Esophagus (tissue), 2 donors: ENCODE measurements at regions not wholly inside any gene's neighbourhood (a gene's known extent, or its start where the extent isn't known, plus 50 kb on each side); places are given as distances from the start of the nearest gene placed in this dataset.

Source experiments
- H3K27ac ChIP-seq, 2 donors: one replicate each; pipeline ENCODE4 v1.5.1; 2013; ENCODE audit warnings: low read depth in 2 of 2, mild to moderate bottlenecking in 2 of 2, inconsistent platforms in 1 of 2, low read length in 1 of 2, moderate library complexity in 1 of 2
- H3K27me3 ChIP-seq, 2 donors: one replicate each; pipeline ENCODE4 v1.6.1; 2013; ENCODE audit warnings: low read length in 2 of 2, control low read depth in 1 of 2, mild to moderate bottlenecking in 1 of 2; ENCODE audit not compliant: insufficient read depth in 2 of 2, control insufficient read depth in 1 of 2
- H3K36me3 ChIP-seq, 2 donors: one replicate each; pipeline ENCODE4 v1.6.1; 2013; ENCODE audit warnings: low read length in 1 of 2; ENCODE audit not compliant: control insufficient read depth in 2 of 2, insufficient read depth in 2 of 2
- H3K4me1 ChIP-seq, 2 donors: one replicate each; pipeline ENCODE4 v1.6.1; 2013; ENCODE audit warnings: low read length in 1 of 2; ENCODE audit not compliant: control insufficient read depth in 2 of 2, insufficient read depth in 2 of 2
- H3K4me3 ChIP-seq, 2 donors: one replicate each; pipeline ENCODE4 v1.5.1; 2013; ENCODE audit warnings: low read length in 2 of 2, mild to moderate bottlenecking in 2 of 2, low read depth in 1 of 2, moderate library complexity in 1 of 2
- H3K9me3 ChIP-seq, 2 donors: one replicate each; pipeline ENCODE4 v1.6.1; 2013; ENCODE audit warnings: mild to moderate bottlenecking in 2 of 2, low read depth in 1 of 2, low read length in 1 of 2, moderate library complexity in 1 of 2; ENCODE audit not compliant: control insufficient read depth in 2 of 2, insufficient read depth in 1 of 2
- WGBS, 2 donors: extraction: QIAGEN DNeasy Blood & Tissue Kit; methylation state at CpG; one replicate each; pipeline ENCODE4 v1.1.7; 2013; 5-methylcytosine and 5-hydroxymethylcytosine counted together
- donor health status: healthy with polysubstance abuse.
- donor health status: Bipolar disorder and iron deficiency.

GRCh38 chr4:54547299-54548097 lies 110.3 kb upstream of the KIT start:
- no peaks in the 10 kb centered on the region for H3K27me3 ChIP-seq
- peaks cover 0 to 3% of the 10 kb centered on the region in 2 donors for H3K9me3 ChIP-seq
- H3K36me3 ChIP-seq: no peaks in the 10 kb centered on the region
- H3K4me1 ChIP-seq: peaks cover 0 to 10% of the 10 kb centered on the region in 2 donors
- H3K4me3 ChIP-seq: no peak overlapping the region
- H3K27ac ChIP-seq: peak overlapping the region in 1 of 2 donors; percentile 11
- WGBS, 2 donors: 34% methylated on average over 7 of the region's 7 CpGs

- 73 to 79% methylated on average over 3 of the region's 3 CpGs for WGBS, 2 donors
- H3K9me3 ChIP-seq: peaks cover 0 to 3% of the 10 kb centered on the region in 2 donors
- no peak overlapping the region for H3K4me3 ChIP-seq
- no peak overlapping the region for H3K27ac ChIP-seq
- no peaks in the 10 kb centered on the region for H3K36me3 ChIP-seq
- no peaks in the 10 kb centered on the region for H3K27me3 ChIP-seq
- H3K4me1 ChIP-seq: peaks cover 0 to 10% of the 10 kb centered on the region in 2 donors
Measured at GRCh38 chr4:54548098-54548620, 109.6 kb upstream of the KIT start.

GRCh38 chr4:54548831-54549460 lies 108.8 kb upstream of the KIT start:
- peaks cover 0 to 3% of the 10 kb centered on the region in 2 donors for H3K9me3 ChIP-seq
- H3K4me3 ChIP-seq: no peak overlapping the region
- 81 to 91% methylated on average over 9 of the region's 9 CpGs for WGBS, 2 donors
- H3K27me3 ChIP-seq: no peaks in the 10 kb centered on the region
- H3K27ac ChIP-seq: no peak overlapping the region
- no peaks in the 10 kb centered on the region for H3K36me3 ChIP-seq
- peaks cover 0 to 10% of the 10 kb centered on the region in 2 donors for H3K4me1 ChIP-seq

GRCh38 chr4:54550395-54551171 lies 107.2 kb upstream of the KIT start:
- Histone ChIP-seq H3K9me3 (peaks cover 0 to 3% of the 10 kb centered on the region in 2 donors), H3K4me1 (peaks cover 0 to 10% of the 10 kb centered on the region in 2 donors), H3K27me3 (no peaks in the 10 kb centered on the region), H3K36me3 (no peaks in the 10 kb centered on the region), H3K27ac (peak overlapping the region in 1 of 2 donors; percentile 8), H3K4me3 (no peak overlapping the region)
- WGBS, 2 donors: 58 to 60% methylated on average over 8 of the region's 8 CpGs

- H3K9me3 ChIP-seq: peaks cover 0 to 3% of the 10 kb centered on the region in 2 donors
- WGBS, 2 donors: 80 to 85% methylated on average over 5 of the region's 5 CpGs
- no peak overlapping the region for H3K27ac ChIP-seq
- no peaks in the 10 kb centered on the region for H3K27me3 ChIP-seq
- H3K4me3 ChIP-seq: no peak overlapping the region
- no peaks in the 10 kb centered on the region for H3K4me1 ChIP-seq
- no peaks in the 10 kb centered on the region for H3K36me3 ChIP-seq
Measured at GRCh38 chr4:54553001-54553400, 104.8 kb upstream of the KIT start.

GRCh38 chr4:54554339-54554990 lies 103.3 kb upstream of the KIT start:
- WGBS, 2 donors: 76 to 79% methylated on average over 9 of the region's 9 CpGs
- H3K36me3 ChIP-seq: no peaks in the 10 kb centered on the region
- peaks cover 0 to 3% of the 10 kb centered on the region in 2 donors for H3K9me3 ChIP-seq

GRCh38 chr4:54556051-54556450 lies 101.7 kb upstream of the KIT start:
- H3K36me3 ChIP-seq: no peaks in the 10 kb centered on the region
- H3K9me3 ChIP-seq: no peaks in the 10 kb centered on the region
- WGBS, 2 donors: 67 to 87% methylated on average over 1 of the region's 1 CpG
- H3K4me3 ChIP-seq: no peak overlapping the region
- H3K27ac ChIP-seq: no peak overlapping the region
- H3K27me3 ChIP-seq: no peaks in the 10 kb centered on the region
- H3K4me1 ChIP-seq: no peaks in the 10 kb centered on the region

More at GRCh38 chr4:54554339-54554990, 103.3 kb upstream of the KIT start:
- Histone ChIP-seq H3K27me3 (no peaks in the 10 kb centered on the region), H3K4me1 (no peaks in the 10 kb centered on the region), H3K4me3 (no peak overlapping the region), H3K27ac (no peak overlapping the region)

GRCh38 chr4:54556587-54556986 lies 101.2 kb upstream of the KIT start:
- Histone ChIP-seq H3K36me3 (no peaks in the 10 kb centered on the region), H3K4me1 (no peaks in the 10 kb centered on the region), H3K27me3 (no peaks in the 10 kb centered on the region), H3K9me3 (no peaks in the 10 kb centered on the region), H3K4me3 (no peak overlapping the region), H3K27ac (no peak overlapping the region)
- 72 to 90% methylated on average over 3 of the region's 3 CpGs for WGBS, 2 donors
